Eye (tissue), 1 donor: ENCODE measurements at regions not wholly inside any gene's neighbourhood (a gene's known extent, or its start where the extent isn't known, plus 50 kb on each side); places are given as distances from the start of the nearest gene placed in this dataset.

Source experiments
- DNase-seq: peaks from one replicate; pipeline ENCODE4 v3.0.0-alpha.2; 2015

DNA sequence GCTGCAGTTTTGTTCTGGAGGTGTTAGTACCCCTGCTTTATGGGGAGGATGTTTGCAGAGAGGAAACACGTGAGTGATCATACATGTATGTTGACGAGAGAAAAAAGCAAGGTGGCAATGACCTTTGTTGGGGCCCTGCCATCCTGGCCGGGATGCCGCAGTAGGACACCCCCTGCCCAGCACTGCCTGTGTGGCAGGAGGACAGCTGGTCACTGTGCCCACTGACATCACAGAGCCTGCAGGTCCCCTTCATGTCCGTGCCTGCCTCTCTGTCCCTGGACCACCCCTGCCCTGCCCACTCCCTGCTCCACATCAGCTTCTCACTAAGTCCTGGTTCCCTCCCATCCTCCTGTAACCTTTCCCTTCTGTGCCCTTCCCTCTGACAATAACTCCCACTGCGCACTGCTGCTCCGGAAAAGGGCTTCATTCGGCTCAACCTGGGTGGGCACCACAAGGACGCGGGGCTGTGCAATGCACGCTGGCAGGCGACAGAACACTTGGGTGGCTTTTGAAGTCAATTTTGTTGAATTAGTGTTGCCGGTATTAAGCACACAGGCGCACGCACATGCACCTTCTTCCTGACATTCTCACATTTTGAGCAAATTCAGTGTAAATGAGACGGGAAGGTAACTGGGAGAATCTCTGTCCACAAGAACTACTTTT, 51.5 kb upstream of the TWIST2 start:
- no peak for DNase-seq

DNA sequence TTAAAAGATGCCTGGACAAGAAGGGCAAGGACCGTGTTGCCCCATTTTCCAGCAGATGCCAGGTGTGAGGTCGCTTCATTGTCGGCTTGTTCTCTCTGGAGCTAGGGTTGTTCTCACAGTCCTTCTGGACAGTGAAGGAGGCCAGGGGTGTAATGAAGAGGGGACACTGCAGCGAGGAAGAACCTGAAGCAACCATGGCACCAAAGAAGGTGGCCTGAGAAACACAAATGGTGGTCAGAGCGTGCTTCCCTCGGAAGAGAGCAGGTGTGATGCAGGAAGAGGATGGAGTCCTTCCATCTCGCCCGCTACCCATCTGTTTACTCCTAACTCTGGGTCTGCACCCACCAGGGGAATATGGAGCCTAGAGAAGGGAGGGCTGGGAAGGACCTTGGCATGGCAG, 50.3 kb upstream of the TWIST2 start:
- DNase-seq = no peak
